Fibroblast of villous mesenchyme (primary cell): ENCODE measurements at regions not wholly inside any gene's neighbourhood (a gene's known extent, or its start where the extent isn't known, plus 50 kb on each side); places are given as distances from the start of the nearest gene placed in this dataset.
"Not testable (repeated sequence)": the region's sequence is repeated elsewhere in the genome, so short reads cannot be mapped to it uniquely, and the experiment has no call there.

Experiments
- DNase-seq: peaks from one replicate; pipeline ENCODE4 v3.0.0-alpha.2; 2010; ENCODE audit warnings: low read depth
- H3K4me3 ChIP-seq: 2 replicates; pipeline ENCODE4 v1.5.1; 2011; ENCODE audit warnings: low read depth, mild to moderate bottlenecking, low read length
- CTCF ChIP-seq: IDR thresholded peaks from 2 replicates; pipeline ENCODE4 v1.5.1; 2012; ENCODE audit warnings: low read depth, mild to moderate bottlenecking, low read length; ENCODE audit not compliant: insufficient read depth

DNA sequence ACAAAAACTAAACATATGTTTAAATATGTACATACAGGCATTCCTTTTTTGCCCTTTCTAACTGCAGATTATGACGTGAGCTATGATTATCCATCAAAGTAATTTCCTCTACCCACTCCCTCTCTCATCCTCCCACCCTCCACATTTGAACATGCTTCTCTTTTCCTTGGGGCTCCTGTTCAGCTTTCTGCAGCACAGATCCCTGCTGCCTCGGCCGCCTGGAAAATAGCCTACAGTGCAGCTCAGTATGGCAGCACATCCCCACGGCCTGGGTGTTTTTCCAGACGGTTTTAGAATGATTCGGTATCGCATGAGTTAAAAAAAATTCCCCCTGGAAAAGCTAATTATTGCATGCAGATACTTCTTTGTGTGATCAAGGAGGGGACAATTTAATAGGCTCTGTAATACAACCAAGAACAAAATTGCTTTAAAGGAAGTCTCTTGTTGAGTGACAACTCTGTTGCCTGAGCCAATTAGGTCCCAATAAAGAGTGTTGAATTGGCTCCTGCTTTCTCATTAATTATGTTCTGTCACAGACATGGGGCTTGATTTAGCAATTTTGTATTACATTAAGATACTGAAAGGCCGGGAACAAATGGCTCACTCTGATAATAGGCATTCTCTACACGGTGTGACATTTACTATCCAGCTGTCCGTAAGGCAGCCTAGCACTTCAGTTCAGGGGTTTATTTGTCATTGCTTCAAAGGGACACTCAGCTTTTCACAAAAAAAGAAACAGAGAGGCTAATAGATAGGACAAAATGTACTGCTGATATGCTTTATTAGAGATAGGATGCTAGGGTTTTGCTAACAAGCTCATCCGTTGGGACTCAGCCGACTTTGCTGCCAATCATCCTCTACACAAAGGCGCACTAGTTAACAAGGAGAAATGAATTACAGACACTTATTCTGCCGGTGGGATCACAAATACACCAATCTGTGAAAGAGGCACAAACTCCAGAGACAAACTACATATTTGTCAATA lies 285.8 kb upstream of the G2E3 start:
- no peak overlapping the region for H3K4me3 ChIP-seq
- TF ChIP-seq CTCF: no peak
- DNase-seq: no peak

DNA sequence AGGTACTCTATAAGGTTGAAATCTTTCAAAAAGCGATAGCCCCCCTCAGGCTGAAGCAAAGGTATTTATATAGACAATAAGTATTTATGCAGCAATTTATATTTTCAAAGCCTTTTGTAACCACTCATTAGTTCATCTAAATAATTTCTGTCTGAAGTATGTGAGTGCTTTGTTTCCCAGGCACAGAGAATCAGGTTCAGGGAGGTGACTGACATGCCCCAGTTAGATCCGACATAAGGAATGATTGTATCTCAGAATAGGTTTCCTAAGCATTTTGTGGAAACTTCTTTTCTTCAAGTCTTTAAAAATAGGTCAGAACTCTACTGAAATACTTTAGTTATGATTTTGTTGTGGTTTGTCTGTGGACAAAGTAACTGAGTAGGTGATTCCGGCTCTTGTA lies 283.4 kb upstream of the G2E3 start:
- no peak for DNase-seq

DNA sequence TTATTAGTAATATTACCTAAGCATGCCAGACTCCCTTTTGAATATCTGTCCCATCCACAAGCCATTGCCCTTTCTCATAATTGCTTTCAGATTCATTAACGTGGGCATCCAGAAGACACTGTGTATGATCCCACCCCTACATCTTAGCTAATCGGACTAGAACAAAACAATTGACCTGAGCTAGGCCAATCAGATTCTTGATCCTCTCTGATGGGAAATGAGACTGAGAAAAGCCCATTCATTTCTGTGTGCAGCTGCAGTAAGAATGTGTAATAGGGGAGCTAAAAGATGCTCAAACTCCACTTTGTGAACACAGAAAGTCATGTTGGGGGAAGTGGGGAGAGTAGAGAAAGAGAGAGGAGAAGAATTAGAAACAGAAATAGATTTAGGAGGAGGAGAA lies 281.7 kb upstream of the G2E3 start:
- no peak overlapping the region for H3K4me3 ChIP-seq
- no peak for TF ChIP-seq CTCF
- DNase-seq: no peak

More for the DNA sequence above, 283.4 kb upstream of the G2E3 start:
- TF ChIP-seq CTCF: no peak
- H3K4me3 ChIP-seq: no peak overlapping the region

GRCh38 chr14:30278856-30279255 lies 280.1 kb upstream of the G2E3 start:
- DNase-seq, H3K4me3 ChIP-seq: not testable (repeated sequence)

DNA sequence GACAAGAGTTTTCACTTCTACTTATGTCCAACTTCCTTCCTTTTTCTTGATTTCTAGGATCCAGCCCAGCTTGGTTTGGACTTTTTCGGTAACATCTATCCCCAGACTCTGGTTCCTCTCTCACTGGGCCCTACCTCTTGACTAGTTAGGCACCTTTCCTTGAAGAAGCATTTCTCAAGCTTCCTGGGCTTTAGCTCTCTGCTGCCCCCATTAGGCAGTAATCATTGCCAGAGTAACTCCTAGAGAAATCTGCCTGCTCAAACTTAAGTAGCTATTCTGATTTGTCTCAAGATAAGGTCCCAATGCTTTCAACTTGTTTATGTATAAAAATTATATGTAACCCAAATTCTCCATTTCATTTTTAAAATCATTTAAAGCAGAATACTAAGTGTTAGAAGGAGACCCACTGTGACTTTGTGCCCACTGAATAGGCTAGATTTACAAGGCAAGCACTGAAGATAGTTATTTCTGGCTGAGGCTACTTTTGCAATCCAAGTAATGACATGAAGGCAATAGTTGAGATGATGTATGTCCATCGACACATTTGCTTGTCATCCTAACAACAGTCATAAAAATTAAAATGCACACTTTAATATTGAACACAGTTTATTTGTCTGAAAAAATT lies 275.0 kb upstream of the G2E3 start:
- no peak overlapping the region for H3K4me3 ChIP-seq
- DNase-seq: peak; percentile 48

GRCh38 chr14:30284808-30285207 lies 274.1 kb upstream of the G2E3 start:
- DNase-seq: no peak
- TF ChIP-seq CTCF: no peak
- no peak overlapping the region for H3K4me3 ChIP-seq

More for the DNA sequence above, 275.0 kb upstream of the G2E3 start:
- TF ChIP-seq CTCF: peak; percentile 93

DNA sequence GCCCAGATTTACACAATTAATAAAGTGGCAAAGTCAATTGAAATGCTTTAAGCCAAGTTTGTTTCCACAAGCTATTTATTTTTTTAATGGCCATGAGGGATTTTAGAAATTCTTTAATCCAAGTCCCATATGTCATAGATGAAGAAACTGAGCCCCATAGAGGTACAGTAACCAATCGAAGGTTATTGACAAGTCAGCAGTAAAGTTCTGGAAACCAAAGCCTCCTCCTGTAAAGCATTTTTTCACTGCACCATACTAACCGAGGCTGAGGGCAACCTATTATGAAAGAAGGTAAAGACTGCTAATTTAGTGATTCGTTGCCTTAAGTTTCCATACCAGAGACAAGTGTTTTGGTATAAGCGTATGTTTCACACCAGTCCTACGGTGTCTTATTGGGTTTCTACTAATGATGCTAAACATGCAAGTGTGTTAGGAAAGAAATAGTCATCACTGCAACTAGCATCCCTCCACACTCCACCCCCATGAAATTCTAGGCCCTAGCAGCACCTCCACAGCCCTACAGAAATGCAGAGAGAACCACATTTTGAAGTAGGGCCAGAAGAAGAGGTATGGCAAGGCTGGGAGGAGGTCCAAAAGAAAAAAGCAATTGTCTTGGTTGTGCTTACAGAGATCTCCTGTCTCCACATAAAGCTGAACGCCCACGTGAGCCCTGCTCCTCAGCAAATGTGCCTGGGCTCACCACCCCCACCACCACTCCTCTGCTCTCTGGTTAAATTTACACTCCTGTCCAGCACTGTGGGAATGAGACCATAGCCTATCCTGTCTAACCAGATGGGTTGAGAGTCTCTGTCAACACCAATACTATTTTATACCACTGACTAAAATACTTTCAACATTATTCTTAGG lies 271.1 kb upstream of the G2E3 start:
- no peak for TF ChIP-seq CTCF
- H3K4me3 ChIP-seq: no peak overlapping the region

More for the DNA sequence above, 271.1 kb upstream of the G2E3 start:
- DNase-seq: no peak
